GM23338 (cell line): ENCODE measurements at regions not wholly inside any gene's neighbourhood (a gene's known extent, or its start where the extent isn't known, plus 50 kb on each side); places are given as distances from the start of the nearest gene placed in this dataset.

Experiments used
- CREB1 ChIP-seq: fragments of 250-450 bp; sonication (Bioruptor Pico); IDR thresholded peaks from 2 replicates; pipeline ENCODE4 v1.5.0; 2020; ENCODE audit warnings: low read depth, mild to moderate bottlenecking, moderate library complexity
- EZH2 ChIP-seq: fragments of 200-600 bp; sonication (generic); IDR thresholded peaks from one replicate; pipeline ENCODE4 v1.8.0; 2017; ENCODE audit warnings: antibody characterized with exemption, mild to moderate bottlenecking, low read depth; ENCODE audit not compliant: unreplicated experiment
- EZH2phosphoT487 ChIP-seq: fragments of 200-600 bp; sonication (generic); IDR thresholded peaks from one replicate; pipeline ENCODE4 v1.8.1; 2018; ENCODE audit warnings: antibody characterized with exemption; ENCODE audit not compliant: unreplicated experiment
- JUNB ChIP-seq: IDR thresholded peaks from one replicate; pipeline ENCODE4 v1.6.1; 2016; ENCODE audit warnings: antibody characterized with exemption; ENCODE audit not compliant: unreplicated experiment
- NANOG ChIP-seq: IDR thresholded peaks from 2 replicates; pipeline ENCODE4 v1.6.1; 2016; ENCODE audit warnings: antibody characterized with exemption, borderline replicate concordance
- POLR2AphosphoS5 ChIP-seq: IDR thresholded peaks from 2 replicates; pipeline ENCODE4 v1.6.1; 2016; ENCODE audit warnings: antibody characterized with exemption, low read depth
- STAT1 ChIP-seq: IDR thresholded peaks from one replicate; pipeline ENCODE4 v1.6.1; 2016; ENCODE audit warnings: antibody characterized with exemption; ENCODE audit not compliant: unreplicated experiment
- ZNF114 ChIP-seq: fragments of 250-450 bp; sonication (Bioruptor Pico); IDR thresholded peaks from 2 replicates; pipeline ENCODE4 v1.5.0; 2020; ENCODE audit warnings: mild to moderate bottlenecking, moderate library complexity
- ZNF331 ChIP-seq: fragments of 250-450 bp; sonication (Bioruptor Pico); IDR thresholded peaks from 2 replicates; pipeline ENCODE4 v1.5.0; 2020; ENCODE audit warnings: low read depth, mild to moderate bottlenecking, moderate library complexity
- TF ChIP-seq, protein P1 (sequence below), 2 experiments: fragments of 200-600 bp in 1 of 2; sonication (generic) in 1 of 2; conservative IDR thresholded peaks; 2 replicates each; pipeline versions ENCODE4 v1.5.1 to v1.6.1; 2016 to 2017; ENCODE audit warnings: antibody characterized with exemption in 2 of 2, low read depth in 2 of 2, mild to moderate bottlenecking in 2 of 2, moderate library complexity in 1 of 2
- TF ChIP-seq, protein P2 (sequence below): IDR thresholded peaks from 2 replicates; pipeline ENCODE4 v1.6.1; 2016; ENCODE audit warnings: antibody characterized with exemption
- TF ChIP-seq, protein P3 (sequence below): IDR thresholded peaks from one replicate; pipeline ENCODE4 v1.6.1; 2018; ENCODE audit warnings: antibody characterized with exemption; ENCODE audit not compliant: unreplicated experiment
- TF ChIP-seq, protein P4 (sequence below): fragments of 250-450 bp; sonication (Bioruptor Pico); IDR thresholded peaks from 2 replicates; pipeline ENCODE4 v1.5.0; 2020; ENCODE audit warnings: mild to moderate bottlenecking, moderate library complexity

- TF ChIP-seq EZH2 (no peak), POLR2AphosphoS5 (no peak), CREB1 (CRISPR knock-in tag) (no peak), EZH2phosphoT487 (no peak), JUNB (no peak), ZNF114 (no peak), NANOG (no peak), STAT1 (no peak), ZNF331 (CRISPR knock-in tag) (no peak)
- TF ChIP-seq, protein P1, sequence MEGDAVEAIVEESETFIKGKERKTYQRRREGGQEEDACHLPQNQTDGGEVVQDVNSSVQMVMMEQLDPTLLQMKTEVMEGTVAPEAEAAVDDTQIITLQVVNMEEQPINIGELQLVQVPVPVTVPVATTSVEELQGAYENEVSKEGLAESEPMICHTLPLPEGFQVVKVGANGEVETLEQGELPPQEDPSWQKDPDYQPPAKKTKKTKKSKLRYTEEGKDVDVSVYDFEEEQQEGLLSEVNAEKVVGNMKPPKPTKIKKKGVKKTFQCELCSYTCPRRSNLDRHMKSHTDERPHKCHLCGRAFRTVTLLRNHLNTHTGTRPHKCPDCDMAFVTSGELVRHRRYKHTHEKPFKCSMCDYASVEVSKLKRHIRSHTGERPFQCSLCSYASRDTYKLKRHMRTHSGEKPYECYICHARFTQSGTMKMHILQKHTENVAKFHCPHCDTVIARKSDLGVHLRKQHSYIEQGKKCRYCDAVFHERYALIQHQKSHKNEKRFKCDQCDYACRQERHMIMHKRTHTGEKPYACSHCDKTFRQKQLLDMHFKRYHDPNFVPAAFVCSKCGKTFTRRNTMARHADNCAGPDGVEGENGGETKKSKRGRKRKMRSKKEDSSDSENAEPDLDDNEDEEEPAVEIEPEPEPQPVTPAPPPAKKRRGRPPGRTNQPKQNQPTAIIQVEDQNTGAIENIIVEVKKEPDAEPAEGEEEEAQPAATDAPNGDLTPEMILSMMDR (conservative IDR thresholded peaks at IDR 0.05; ENCODE audit: low read depth in 2 of 2), result no peak
- TF ChIP-seq, protein P2, sequence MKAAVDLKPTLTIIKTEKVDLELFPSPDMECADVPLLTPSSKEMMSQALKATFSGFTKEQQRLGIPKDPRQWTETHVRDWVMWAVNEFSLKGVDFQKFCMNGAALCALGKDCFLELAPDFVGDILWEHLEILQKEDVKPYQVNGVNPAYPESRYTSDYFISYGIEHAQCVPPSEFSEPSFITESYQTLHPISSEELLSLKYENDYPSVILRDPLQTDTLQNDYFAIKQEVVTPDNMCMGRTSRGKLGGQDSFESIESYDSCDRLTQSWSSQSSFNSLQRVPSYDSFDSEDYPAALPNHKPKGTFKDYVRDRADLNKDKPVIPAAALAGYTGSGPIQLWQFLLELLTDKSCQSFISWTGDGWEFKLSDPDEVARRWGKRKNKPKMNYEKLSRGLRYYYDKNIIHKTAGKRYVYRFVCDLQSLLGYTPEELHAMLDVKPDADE, result no peak
- TF ChIP-seq, protein P3, sequence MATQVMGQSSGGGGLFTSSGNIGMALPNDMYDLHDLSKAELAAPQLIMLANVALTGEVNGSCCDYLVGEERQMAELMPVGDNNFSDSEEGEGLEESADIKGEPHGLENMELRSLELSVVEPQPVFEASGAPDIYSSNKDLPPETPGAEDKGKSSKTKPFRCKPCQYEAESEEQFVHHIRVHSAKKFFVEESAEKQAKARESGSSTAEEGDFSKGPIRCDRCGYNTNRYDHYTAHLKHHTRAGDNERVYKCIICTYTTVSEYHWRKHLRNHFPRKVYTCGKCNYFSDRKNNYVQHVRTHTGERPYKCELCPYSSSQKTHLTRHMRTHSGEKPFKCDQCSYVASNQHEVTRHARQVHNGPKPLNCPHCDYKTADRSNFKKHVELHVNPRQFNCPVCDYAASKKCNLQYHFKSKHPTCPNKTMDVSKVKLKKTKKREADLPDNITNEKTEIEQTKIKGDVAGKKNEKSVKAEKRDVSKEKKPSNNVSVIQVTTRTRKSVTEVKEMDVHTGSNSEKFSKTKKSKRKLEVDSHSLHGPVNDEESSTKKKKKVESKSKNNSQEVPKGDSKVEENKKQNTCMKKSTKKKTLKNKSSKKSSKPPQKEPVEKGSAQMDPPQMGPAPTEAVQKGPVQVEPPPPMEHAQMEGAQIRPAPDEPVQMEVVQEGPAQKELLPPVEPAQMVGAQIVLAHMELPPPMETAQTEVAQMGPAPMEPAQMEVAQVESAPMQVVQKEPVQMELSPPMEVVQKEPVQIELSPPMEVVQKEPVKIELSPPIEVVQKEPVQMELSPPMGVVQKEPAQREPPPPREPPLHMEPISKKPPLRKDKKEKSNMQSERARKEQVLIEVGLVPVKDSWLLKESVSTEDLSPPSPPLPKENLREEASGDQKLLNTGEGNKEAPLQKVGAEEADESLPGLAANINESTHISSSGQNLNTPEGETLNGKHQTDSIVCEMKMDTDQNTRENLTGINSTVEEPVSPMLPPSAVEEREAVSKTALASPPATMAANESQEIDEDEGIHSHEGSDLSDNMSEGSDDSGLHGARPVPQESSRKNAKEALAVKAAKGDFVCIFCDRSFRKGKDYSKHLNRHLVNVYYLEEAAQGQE, result no peak
- TF ChIP-seq, protein P4, sequence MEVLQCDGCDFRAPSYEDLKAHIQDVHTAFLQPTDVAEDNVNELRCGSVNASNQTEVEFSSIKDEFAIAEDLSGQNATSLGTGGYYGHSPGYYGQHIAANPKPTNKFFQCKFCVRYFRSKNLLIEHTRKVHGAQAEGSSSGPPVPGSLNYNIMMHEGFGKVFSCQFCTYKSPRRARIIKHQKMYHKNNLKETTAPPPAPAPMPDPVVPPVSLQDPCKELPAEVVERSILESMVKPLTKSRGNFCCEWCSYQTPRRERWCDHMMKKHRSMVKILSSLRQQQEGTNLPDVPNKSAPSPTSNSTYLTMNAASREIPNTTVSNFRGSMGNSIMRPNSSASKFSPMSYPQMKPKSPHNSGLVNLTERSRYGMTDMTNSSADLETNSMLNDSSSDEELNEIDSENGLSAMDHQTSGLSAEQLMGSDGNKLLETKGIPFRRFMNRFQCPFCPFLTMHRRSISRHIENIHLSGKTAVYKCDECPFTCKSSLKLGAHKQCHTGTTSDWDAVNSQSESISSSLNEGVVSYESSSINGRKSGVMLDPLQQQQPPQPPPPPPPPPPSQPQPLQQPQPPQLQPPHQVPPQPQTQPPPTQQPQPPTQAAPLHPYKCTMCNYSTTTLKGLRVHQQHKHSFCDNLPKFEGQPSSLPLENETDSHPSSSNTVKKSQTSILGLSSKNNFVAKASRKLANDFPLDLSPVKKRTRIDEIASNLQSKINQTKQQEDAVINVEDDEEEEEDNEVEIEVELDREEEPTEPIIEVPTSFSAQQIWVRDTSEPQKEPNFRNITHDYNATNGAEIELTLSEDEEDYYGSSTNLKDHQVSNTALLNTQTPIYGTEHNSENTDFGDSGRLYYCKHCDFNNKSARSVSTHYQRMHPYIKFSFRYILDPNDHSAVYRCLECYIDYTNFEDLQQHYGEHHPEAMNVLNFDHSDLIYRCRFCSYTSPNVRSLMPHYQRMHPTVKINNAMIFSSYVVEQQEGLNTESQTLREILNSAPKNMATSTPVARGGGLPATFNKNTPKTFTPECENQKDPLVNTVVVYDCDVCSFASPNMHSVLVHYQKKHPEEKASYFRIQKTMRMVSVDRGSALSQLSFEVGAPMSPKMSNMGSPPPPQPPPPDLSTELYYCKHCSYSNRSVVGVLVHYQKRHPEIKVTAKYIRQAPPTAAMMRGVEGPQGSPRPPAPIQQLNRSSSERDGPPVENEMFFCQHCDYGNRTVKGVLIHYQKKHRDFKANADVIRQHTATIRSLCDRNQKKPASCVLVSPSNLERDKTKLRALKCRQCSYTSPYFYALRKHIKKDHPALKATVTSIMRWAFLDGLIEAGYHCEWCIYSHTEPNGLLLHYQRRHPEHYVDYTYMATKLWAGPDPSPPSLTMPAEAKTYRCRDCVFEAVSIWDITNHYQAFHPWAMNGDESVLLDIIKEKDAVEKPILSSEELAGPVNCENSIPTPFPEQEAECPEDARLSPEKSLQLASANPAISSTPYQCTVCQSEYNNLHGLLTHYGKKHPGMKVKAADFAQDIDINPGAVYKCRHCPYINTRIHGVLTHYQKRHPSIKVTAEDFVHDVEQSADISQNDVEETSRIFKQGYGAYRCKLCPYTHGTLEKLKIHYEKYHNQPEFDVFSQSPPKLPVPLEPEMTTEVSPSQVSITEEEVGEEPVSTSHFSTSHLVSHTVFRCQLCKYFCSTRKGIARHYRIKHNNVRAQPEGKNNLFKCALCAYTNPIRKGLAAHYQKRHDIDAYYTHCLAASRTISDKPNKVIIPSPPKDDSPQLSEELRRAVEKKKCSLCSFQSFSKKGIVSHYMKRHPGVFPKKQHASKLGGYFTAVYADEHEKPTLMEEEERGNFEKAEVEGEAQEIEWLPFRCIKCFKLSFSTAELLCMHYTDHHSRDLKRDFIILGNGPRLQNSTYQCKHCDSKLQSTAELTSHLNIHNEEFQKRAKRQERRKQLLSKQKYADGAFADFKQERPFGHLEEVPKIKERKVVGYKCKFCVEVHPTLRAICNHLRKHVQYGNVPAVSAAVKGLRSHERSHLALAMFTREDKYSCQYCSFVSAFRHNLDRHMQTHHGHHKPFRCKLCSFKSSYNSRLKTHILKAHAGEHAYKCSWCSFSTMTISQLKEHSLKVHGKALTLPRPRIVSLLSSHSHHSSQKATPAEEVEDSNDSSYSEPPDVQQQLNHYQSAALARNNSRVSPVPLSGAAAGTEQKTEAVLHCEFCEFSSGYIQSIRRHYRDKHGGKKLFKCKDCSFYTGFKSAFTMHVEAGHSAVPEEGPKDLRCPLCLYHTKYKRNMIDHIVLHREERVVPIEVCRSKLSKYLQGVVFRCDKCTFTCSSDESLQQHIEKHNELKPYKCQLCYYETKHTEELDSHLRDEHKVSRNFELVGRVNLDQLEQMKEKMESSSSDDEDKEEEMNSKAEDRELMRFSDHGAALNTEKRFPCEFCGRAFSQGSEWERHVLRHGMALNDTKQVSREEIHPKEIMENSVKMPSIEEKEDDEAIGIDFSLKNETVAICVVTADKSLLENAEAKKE (CRISPR knock-in tag), result no peak
Observed at GRCh38 chr4:188714907-188715306, 575.7 kb downstream of the TRIML1 start.
